DND-41 (cell line): ENCODE measurements at regions not wholly inside any gene's neighbourhood (a gene's known extent, or its start where the extent isn't known, plus 50 kb on each side); places are given as distances from the start of the nearest gene placed in this dataset.

Experiments used
- ATAC-seq: fragments of 200-7000 bp; cut with Tn5 transposase; 3 replicates; pipeline ENCODE4 v1.9.1; 2021; ENCODE audit warnings: low read depth; ENCODE audit not compliant: insufficient read depth
- DNase-seq: peaks from one replicate; pipeline ENCODE4 v3.0.0-alpha.2; 2020
- H2AFZ ChIP-seq: 2 replicates; pipeline ENCODE4 v1.6.0; 2012; ENCODE audit warnings: low read depth, low read length
- H3K27ac ChIP-seq: 2 replicates; pipeline ENCODE4 v1.5.1; 2012; ENCODE audit warnings: low read length, inconsistent platforms
- H3K27me3 ChIP-seq: fragments of 200-600 bp; sonication (generic); 2 replicates; pipeline ENCODE4 v1.6.0; 2012; ENCODE audit warnings: low read length, mild to moderate bottlenecking, inconsistent platforms; ENCODE audit not compliant: insufficient read depth, poor library complexity
- H3K36me3 ChIP-seq: 2 replicates; pipeline ENCODE4 v1.5.1; 2012; ENCODE audit warnings: low read length, inconsistent platforms; ENCODE audit not compliant: insufficient read depth
- H3K4me1 ChIP-seq: 2 replicates; pipeline ENCODE4 v1.5.1; 2012; ENCODE audit warnings: mild to moderate bottlenecking, low read length; ENCODE audit not compliant: insufficient read depth
- H3K4me2 ChIP-seq: 2 replicates; pipeline ENCODE4 v1.6.0; 2012; ENCODE audit warnings: mild to moderate bottlenecking, moderate library complexity, low read length, inconsistent platforms; ENCODE audit not compliant: insufficient read depth
- H3K4me3 ChIP-seq, 2 experiments: fragments of 200-600 bp in 1 of 2; shearing (Covaris generic) in 1 of 2; 2 replicates each; pipeline ENCODE4 v1.5.1; 2012 to 2016; ENCODE audit warnings: inconsistent platforms in 2 of 2, low read length in 2 of 2, mild to moderate bottlenecking in 2 of 2, low read depth in 1 of 2, moderate library complexity in 1 of 2
- H3K79me2 ChIP-seq: 2 replicates; pipeline ENCODE4 v1.6.0; 2012; ENCODE audit warnings: low read length, inconsistent platforms; ENCODE audit not compliant: insufficient read depth
- H3K9ac ChIP-seq: 2 replicates; pipeline ENCODE4 v1.6.0; 2012; ENCODE audit warnings: low read depth, mild to moderate bottlenecking, inconsistent platforms, low read length, moderate library complexity
- H3K9me3 ChIP-seq: 2 replicates; pipeline ENCODE4 v1.5.1; 2012; ENCODE audit warnings: low read length, moderate library complexity, mild to moderate bottlenecking, inconsistent platforms; ENCODE audit not compliant: insufficient read depth, severe bottlenecking
- H4K20me1 ChIP-seq: 2 replicates; pipeline ENCODE4 v1.6.0; 2012; ENCODE audit warnings: low read length; ENCODE audit not compliant: insufficient read depth
- EZH2 ChIP-seq: IDR thresholded peaks from 3 replicates; pipeline ENCODE4 v1.6.1; 2012; ENCODE audit warnings: borderline replicate concordance, low read depth, mild to moderate bottlenecking, moderate library complexity, low read length, inconsistent platforms; ENCODE audit not compliant: severe bottlenecking
- TF ChIP-seq, protein P1 (sequence below): IDR thresholded peaks from 2 replicates; pipeline ENCODE4 v1.5.1; 2012; ENCODE audit warnings: borderline replicate concordance, low read length, moderate library complexity, mild to moderate bottlenecking; ENCODE audit not compliant: poor library complexity, severe bottlenecking; ENCODE audit errors: extremely low read depth

DNA sequence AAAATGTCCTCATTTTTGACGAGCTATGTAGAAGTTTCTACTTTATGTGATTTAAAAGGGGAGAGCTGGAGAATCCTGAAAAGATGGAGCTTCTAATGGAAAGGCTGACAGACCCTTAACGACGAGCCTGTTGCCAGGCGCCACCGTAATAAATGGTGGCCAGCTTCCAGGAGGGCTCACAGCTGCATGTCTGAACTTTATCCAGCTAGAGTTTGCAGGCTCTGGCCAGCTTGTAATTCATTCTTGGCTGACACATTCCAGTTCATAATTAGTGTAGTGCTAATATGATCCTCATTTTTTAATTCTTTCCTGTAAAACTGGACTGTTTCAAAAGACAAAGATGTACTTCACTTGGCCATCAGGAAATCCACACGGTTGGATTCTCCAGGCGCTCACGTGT lies 246.7 kb downstream of the GAS1 start:
- ATAC-seq (no peak), DNase-seq (no peak)
- Histone ChIP-seq H3K79me2 (no peaks in the 10 kb centered on the region), H3K36me3 (no peaks in the 10 kb centered on the region), H4K20me1 (no peaks in the 10 kb centered on the region), H3K4me2 (no peak overlapping the region), H3K9ac (no peak overlapping the region), H3K27ac (no peak overlapping the region), H3K9me3 (no peaks in the 10 kb centered on the region), H2AFZ (no peak overlapping the region), H3K4me1 (no peaks in the 10 kb centered on the region), H3K4me3 (no peak overlapping the region), H3K27me3 (no peaks in the 10 kb centered on the region)
- TF ChIP-seq, protein P1, sequence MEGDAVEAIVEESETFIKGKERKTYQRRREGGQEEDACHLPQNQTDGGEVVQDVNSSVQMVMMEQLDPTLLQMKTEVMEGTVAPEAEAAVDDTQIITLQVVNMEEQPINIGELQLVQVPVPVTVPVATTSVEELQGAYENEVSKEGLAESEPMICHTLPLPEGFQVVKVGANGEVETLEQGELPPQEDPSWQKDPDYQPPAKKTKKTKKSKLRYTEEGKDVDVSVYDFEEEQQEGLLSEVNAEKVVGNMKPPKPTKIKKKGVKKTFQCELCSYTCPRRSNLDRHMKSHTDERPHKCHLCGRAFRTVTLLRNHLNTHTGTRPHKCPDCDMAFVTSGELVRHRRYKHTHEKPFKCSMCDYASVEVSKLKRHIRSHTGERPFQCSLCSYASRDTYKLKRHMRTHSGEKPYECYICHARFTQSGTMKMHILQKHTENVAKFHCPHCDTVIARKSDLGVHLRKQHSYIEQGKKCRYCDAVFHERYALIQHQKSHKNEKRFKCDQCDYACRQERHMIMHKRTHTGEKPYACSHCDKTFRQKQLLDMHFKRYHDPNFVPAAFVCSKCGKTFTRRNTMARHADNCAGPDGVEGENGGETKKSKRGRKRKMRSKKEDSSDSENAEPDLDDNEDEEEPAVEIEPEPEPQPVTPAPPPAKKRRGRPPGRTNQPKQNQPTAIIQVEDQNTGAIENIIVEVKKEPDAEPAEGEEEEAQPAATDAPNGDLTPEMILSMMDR, result no peak
- no peak for TF ChIP-seq EZH2

DNA sequence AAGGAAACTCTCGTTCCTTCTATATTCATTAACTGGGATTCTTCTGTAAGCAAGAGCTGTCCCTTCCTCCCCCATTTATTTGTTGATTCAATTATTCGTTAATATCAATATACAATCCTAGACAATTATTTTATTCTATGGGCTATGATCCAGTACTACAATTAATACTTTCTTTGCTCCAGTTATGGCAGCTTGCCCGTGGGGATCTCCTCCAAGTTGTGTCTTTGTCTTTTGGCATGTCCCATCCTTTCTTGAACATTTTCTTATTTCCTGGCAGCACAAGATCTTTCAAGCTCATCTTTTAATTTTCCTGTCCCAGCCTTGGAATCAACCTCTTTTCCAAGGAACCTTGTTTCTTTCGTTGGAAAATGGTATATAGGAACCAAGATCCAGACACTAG lies 249.3 kb downstream of the GAS1 start:
- no peak for DNase-seq
- no peak overlapping the region for H3K9ac ChIP-seq
- TF ChIP-seq EZH2, result no peak
- TF ChIP-seq, protein P1, result no peak
- H2AFZ ChIP-seq, result no peak overlapping the region
- H3K27ac ChIP-seq, result no peak overlapping the region
- no peaks in the 10 kb centered on the region for H3K4me1 ChIP-seq
- no peaks in the 10 kb centered on the region for H3K9me3 ChIP-seq
- no peaks in the 10 kb centered on the region for H3K36me3 ChIP-seq
- no peak overlapping the region for H3K4me2 ChIP-seq
- H3K27me3 ChIP-seq, result no peaks in the 10 kb centered on the region
- H3K79me2 ChIP-seq, result no peaks in the 10 kb centered on the region
- no peak for ATAC-seq
- no peak overlapping the region for H3K4me3 ChIP-seq
- H4K20me1 ChIP-seq, result no peaks in the 10 kb centered on the region

DNA sequence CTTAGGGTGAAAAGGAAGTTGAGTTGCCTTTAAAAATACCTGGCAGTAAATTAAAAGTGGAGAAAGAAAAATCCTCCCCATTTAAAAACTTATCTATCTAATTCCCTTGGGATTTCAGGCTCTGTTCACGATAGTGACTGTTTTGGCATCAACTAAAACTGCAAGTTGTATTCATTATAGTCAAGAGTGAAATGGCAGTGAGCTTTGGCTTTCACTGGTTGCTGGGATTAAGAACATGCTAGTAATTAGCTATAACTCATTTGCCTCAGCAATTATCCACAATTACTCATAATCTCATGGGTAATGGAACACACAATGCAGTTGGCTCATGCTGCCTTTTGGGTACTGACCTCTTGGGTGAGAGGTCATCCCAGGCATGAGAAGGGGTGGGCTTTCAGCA lies 250.1 kb downstream of the GAS1 start:
- DNase-seq (no peak), ATAC-seq (no peak)
- H2AFZ ChIP-seq, result no peak overlapping the region
- TF ChIP-seq, protein P1, result no peak
- no peak for TF ChIP-seq EZH2
- no peak overlapping the region for H3K4me2 ChIP-seq
- H3K27ac ChIP-seq, result no peak overlapping the region
- H3K27me3 ChIP-seq, result no peaks in the 10 kb centered on the region
- no peak overlapping the region for H3K4me3 ChIP-seq
- H4K20me1 ChIP-seq, result no peaks in the 10 kb centered on the region
- H3K9ac ChIP-seq, result no peak overlapping the region
- H3K79me2 ChIP-seq, result no peaks in the 10 kb centered on the region
- no peaks in the 10 kb centered on the region for H3K9me3 ChIP-seq
- H3K36me3 ChIP-seq, result no peaks in the 10 kb centered on the region
- no peaks in the 10 kb centered on the region for H3K4me1 ChIP-seq

DNA sequence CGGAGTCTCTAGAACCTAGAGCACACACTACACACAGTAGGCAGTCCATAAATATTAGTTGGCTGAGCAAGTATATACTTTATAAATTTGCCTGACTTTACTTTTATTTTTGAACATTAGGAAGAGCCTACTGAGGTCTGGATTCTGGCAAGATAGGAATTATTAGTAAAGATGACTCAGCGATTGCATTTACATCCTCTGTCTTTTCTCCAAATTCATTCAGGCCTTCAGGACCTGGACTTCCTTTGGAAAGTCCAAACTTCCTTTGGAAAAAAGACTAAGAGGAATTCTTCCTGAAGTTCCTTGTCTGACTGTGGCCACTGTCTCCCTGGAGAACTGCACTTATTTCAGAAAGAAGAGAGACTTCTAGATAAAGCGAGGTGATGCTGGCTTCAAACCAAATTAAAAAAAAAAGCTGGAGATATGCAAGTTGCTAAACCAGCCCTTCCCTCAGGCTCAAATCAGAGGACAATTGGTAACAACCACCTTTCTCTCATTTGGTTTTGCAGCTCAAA lies 251.3 kb downstream of the GAS1 start:
- Histone ChIP-seq H2AFZ (no peak overlapping the region), H3K36me3 (no peaks in the 10 kb centered on the region), H3K9ac (no peak overlapping the region), H4K20me1 (no peaks in the 10 kb centered on the region), H3K79me2 (no peaks in the 10 kb centered on the region), H3K4me3 (no peak overlapping the region), H3K27me3 (no peaks in the 10 kb centered on the region), H3K27ac (no peak overlapping the region), H3K9me3 (no peaks in the 10 kb centered on the region), H3K4me1 (no peaks in the 10 kb centered on the region), H3K4me2 (no peak overlapping the region)
- ATAC-seq (no peak), DNase-seq (no peak)
- TF ChIP-seq EZH2, result no peak
- TF ChIP-seq, protein P1, result no peak
